ENCODE measurements at regions not wholly inside any gene's neighbourhood (a gene's known extent, or its start where the extent isn't known, plus 50 kb on each side); places are given as distances from the start of the nearest gene placed in this dataset.

DNA sequence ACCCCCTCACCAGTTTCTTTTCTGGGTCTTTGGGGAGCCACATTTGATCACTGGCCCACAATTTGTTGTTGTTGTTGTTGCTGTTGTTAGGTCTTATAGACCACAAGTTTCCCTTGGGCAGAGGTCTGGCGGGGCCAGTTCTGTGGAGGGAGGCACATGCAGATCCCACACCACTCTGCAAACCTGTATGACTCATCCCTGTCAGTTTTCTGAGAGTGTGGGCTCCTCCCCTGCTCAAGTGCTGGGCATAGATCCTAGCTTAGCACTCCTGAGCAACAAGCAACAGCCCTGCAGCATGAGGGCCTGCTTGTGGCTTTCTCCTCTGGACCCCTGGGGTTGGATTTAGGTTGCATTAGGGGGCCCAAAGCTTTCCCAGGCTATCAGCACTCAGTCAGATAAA is 411.1 kb upstream of the HTR1E start:
- Histone ChIP-seq H3K9ac (ENCODE audit: extremely low read depth, low read length, poor library complexity, severe bottlenecking) (no peak overlapping the region), H3K36me3 (ENCODE audit: control insufficient read depth, insufficient read depth, low read length) (no peaks in the 10 kb centered on the region), H3K27ac (ENCODE audit: low read depth, low read length) (no peak overlapping the region), H3K27me3 (ENCODE audit: control insufficient read depth, insufficient read depth, low read length, poor library complexity, severe bottlenecking) (no peaks in the 10 kb centered on the region), H3K4me3 (ENCODE audit: low read length) (no peak overlapping the region), H3K4me1 (ENCODE audit: control insufficient read depth, insufficient read depth, low read length) (no peaks in the 10 kb centered on the region), H3K9me3 (ENCODE audit: control insufficient read depth, low read length) (peaks cover 26% of the 10 kb centered on the region)
- WGBS, 2 experiments (ENCODE audit: insufficient coverage in 1 of 2, insufficient read length in 1 of 2), result 45% methylated on average over 1 of the region's 1 CpG; no CpG with 5 or more reads in 1 of the 2 experiments
- Mint-ChIP-seq H3K4me1 (peaks cover 20% of the 10 kb centered on the region), H3K36me3 (ENCODE audit: low read depth) (peaks cover 4% of the 10 kb centered on the region), H3K4me3 (no peak overlapping the region), H3K27me3 (ENCODE audit: insufficient read depth) (no peaks in the 10 kb centered on the region), H3K27ac (peak overlapping the region; percentile 7), H3K9me3 (peaks cover 24% of the 10 kb centered on the region)
- peak; percentile 61 for DNase-seq
- TF ChIP-seq, protein P1, sequence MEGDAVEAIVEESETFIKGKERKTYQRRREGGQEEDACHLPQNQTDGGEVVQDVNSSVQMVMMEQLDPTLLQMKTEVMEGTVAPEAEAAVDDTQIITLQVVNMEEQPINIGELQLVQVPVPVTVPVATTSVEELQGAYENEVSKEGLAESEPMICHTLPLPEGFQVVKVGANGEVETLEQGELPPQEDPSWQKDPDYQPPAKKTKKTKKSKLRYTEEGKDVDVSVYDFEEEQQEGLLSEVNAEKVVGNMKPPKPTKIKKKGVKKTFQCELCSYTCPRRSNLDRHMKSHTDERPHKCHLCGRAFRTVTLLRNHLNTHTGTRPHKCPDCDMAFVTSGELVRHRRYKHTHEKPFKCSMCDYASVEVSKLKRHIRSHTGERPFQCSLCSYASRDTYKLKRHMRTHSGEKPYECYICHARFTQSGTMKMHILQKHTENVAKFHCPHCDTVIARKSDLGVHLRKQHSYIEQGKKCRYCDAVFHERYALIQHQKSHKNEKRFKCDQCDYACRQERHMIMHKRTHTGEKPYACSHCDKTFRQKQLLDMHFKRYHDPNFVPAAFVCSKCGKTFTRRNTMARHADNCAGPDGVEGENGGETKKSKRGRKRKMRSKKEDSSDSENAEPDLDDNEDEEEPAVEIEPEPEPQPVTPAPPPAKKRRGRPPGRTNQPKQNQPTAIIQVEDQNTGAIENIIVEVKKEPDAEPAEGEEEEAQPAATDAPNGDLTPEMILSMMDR (conservative IDR thresholded peaks at IDR 0.05), result no peak

DNA sequence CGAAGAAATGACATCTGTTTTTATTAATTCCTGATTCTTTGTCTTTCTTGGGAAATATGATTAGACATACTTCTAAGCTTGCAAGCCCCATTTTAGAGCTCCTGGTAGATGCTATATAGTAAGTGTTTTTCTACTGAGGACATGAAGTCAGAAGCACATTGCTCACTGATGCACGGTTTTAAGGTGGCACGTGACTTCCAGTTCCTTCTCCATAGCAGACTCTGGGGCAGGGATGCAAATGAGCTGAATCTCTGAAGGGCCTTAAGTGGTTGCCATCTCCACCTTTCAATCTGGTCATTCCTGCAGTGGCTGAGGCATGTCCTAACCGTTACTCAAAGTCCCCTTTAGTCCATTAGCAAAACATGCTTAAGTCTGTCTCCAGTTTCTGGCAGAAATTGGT is 421.2 kb upstream of the HTR1E start:
- WGBS, 2 experiments (ENCODE audit: insufficient coverage in 1 of 2, insufficient read length in 1 of 2), result 86 to 95% methylated on average over 2 to 4 of the region's 4 CpGs
- H3K9ac ChIP-seq (ENCODE audit: extremely low read depth, low read length, poor library complexity, severe bottlenecking), result no peak overlapping the region
- Mint-ChIP-seq H3K4me3 (no peak overlapping the region), H3K4me1 (peaks cover 17% of the 10 kb centered on the region), H3K9me3 (peaks cover 8% of the 10 kb centered on the region), H3K36me3 (ENCODE audit: low read depth) (no peaks in the 10 kb centered on the region), H3K27ac (no peak overlapping the region), H3K27me3 (ENCODE audit: insufficient read depth) (no peaks in the 10 kb centered on the region)
- no peak overlapping the region for H3K4me3 ChIP-seq (ENCODE audit: low read length)
- H3K27me3 ChIP-seq (ENCODE audit: control insufficient read depth, insufficient read depth, low read length, poor library complexity, severe bottlenecking), result no peaks in the 10 kb centered on the region
- TF ChIP-seq, protein P1 (conservative IDR thresholded peaks at IDR 0.05), result no peak
- DNase-seq, result no peak
- no peaks in the 10 kb centered on the region for H3K36me3 ChIP-seq (ENCODE audit: control insufficient read depth, insufficient read depth, low read length)
- peaks cover 7% of the 10 kb centered on the region for H3K9me3 ChIP-seq (ENCODE audit: control insufficient read depth, low read length)
- no peaks in the 10 kb centered on the region for H3K4me1 ChIP-seq (ENCODE audit: control insufficient read depth, insufficient read depth, low read length)
- no peak overlapping the region for H3K27ac ChIP-seq (ENCODE audit: low read depth, low read length)

DNA sequence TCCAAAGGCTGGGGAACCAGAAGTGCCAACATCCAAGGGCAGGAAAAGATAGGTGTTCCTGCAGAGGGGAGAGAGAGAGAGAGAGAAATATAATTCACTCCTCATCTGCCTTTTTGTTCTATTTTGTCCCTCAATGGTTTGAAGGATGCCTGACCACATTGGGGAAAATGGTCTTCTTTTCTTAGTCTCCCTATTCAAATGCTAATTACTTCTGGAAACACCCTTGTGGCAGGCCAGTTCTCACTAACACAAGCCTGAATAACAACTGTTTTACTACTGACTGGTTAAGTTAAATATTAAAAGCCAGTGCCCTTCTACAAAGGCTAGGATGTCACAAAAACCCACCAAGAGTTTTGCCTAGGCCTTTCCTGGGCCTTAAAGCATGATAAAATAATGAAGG is 425.4 kb upstream of the HTR1E start:
- Histone ChIP-seq H3K27ac (ENCODE audit: low read depth, low read length) (no peak overlapping the region), H3K36me3 (ENCODE audit: control insufficient read depth, insufficient read depth, low read length) (no peaks in the 10 kb centered on the region), H3K9ac (ENCODE audit: extremely low read depth, low read length, poor library complexity, severe bottlenecking) (no peak overlapping the region), H3K4me3 (ENCODE audit: low read length) (no peak overlapping the region), H3K4me1 (ENCODE audit: control insufficient read depth, insufficient read depth, low read length) (peaks cover 8% of the 10 kb centered on the region), H3K27me3 (ENCODE audit: control insufficient read depth, insufficient read depth, low read length, poor library complexity, severe bottlenecking) (no peaks in the 10 kb centered on the region), H3K9me3 (ENCODE audit: control insufficient read depth, low read length) (peaks cover 4% of the 10 kb centered on the region)
- H3K36me3 Mint-ChIP-seq (ENCODE audit: low read depth), result peaks cover 7% of the 10 kb centered on the region
- H3K27me3 Mint-ChIP-seq (ENCODE audit: insufficient read depth), result no peaks in the 10 kb centered on the region
- DNase-seq, result no peak
- H3K27ac Mint-ChIP-seq, result peak overlapping the region; percentile 18
- TF ChIP-seq, protein P1 (conservative IDR thresholded peaks at IDR 0.05), result no peak
- peaks cover 31% of the 10 kb centered on the region for H3K4me1 Mint-ChIP-seq
- peaks cover 8% of the 10 kb centered on the region for H3K9me3 Mint-ChIP-seq
- no peak overlapping the region for H3K4me3 Mint-ChIP-seq

Data from endodermal cell (in vitro differentiated cells).